Left lung (tissue), 4 donors: ENCODE measurements at regions not wholly inside any gene's neighbourhood (a gene's known extent, or its start where the extent isn't known, plus 50 kb on each side); places are given as distances from the start of the nearest gene placed in this dataset.

Experiments
- ATAC-seq: fragments of 200-7000 bp; cut with Tn5 transposase; one replicate; pipeline ENCODE4 v1.9.1; 2020; ENCODE audit warnings: moderate library complexity
- DNase-seq, 4 donors: peaks; one replicate each; pipeline ENCODE4 v3.0.0-alpha.2; 2013 to 2020
- H3K27ac ChIP-seq, 2 donors: fragments of 200-600 bp; sonication (generic) in 1 of 2; one replicate each; pipeline versions ENCODE4 v1.5.0 to v1.8.0; 2020 to 2021
- H3K27me3 ChIP-seq, 2 donors: fragments of 200-600 bp; sonication (generic) in 1 of 2; one replicate each; pipeline versions ENCODE4 v1.5.0 to v1.8.0; 2020 to 2021
- H3K36me3 ChIP-seq, 2 donors: fragments of 200-600 bp; sonication (generic) in 1 of 2; one replicate each; pipeline versions ENCODE4 v1.5.0 to v1.8.0; 2020 to 2021
- H3K4me1 ChIP-seq, 2 donors: fragments of 200-600 bp; one replicate each; pipeline ENCODE4 v1.8.0; 2021
- H3K4me3 ChIP-seq, 2 donors: fragments of 200-600 bp; sonication (generic) in 1 of 2; one replicate each; pipeline versions ENCODE4 v1.5.0 to v1.8.0; 2020 to 2021; ENCODE audit warnings: mild to moderate bottlenecking in 1 of 2
- H3K9me3 ChIP-seq, 2 donors: fragments of 200-600 bp; sonication (generic) in 1 of 2; one replicate each; pipeline versions ENCODE4 v1.5.0 to v1.8.0; 2020 to 2021
- CTCF ChIP-seq, 2 donors: fragments of 200-600 bp; sonication (generic) in 1 of 2; IDR thresholded peaks; one replicate each; pipeline versions ENCODE4 v1.5.0 to v1.8.0; 2021; ENCODE audit warnings: antibody characterized with exemption in 2 of 2
- intact Hi-C, 2 donors: fragments of 100-400 bp; cut with DNase I; formaldehyde crosslinking; loops; one replicate each; pipeline versions ENCODE4 v1.11.2 to v1.14.2; 2022
- donor health status: DM: no; HTN: yes; CAD: no.
- donor health status: DM: no; HTN: no; CAD: no.

GRCh38 chr6:139862311-139862710 is 487.9 kb upstream of the CITED2 start:
- H3K9me3 ChIP-seq: no peaks in the 10 kb centered on the region
- no peaks in the 10 kb centered on the region for H3K27me3 ChIP-seq
- TF ChIP-seq CTCF (IDR thresholded peaks at IDR 0.05): no peak
- ATAC-seq (no peak), DNase-seq (no peak)
- H3K36me3 ChIP-seq: no peaks in the 10 kb centered on the region
- no peaks in the 10 kb centered on the region for H3K4me1 ChIP-seq
- no peak overlapping the region for H3K4me3 ChIP-seq
- H3K27ac ChIP-seq: no peak overlapping the region
- intact Hi-C loops: no loop called here

- ATAC-seq: no peak
- DNase-seq: no peak
- H3K36me3 ChIP-seq: no peaks in the 10 kb centered on the region
- intact Hi-C loops: no loop called here
- H3K4me3 ChIP-seq: no peak overlapping the region
- no peak for TF ChIP-seq CTCF (IDR thresholded peaks at IDR 0.05)
- no peaks in the 10 kb centered on the region for H3K4me1 ChIP-seq
- no peaks in the 10 kb centered on the region for H3K27me3 ChIP-seq
- no peak overlapping the region for H3K27ac ChIP-seq
- H3K9me3 ChIP-seq: no peaks in the 10 kb centered on the region
These were observed 485.8 kb upstream of the CITED2 start for GRCh38 chr6:139860203-139860602.

- intact Hi-C loops: no loop called here
- H3K4me1 ChIP-seq: no peaks in the 10 kb centered on the region
- no peak overlapping the region for H3K27ac ChIP-seq
- no peaks in the 10 kb centered on the region for H3K9me3 ChIP-seq
- TF ChIP-seq CTCF (IDR thresholded peaks at IDR 0.05): no peak
- DNase-seq (peak in 1 of 4 donors; percentile 38), ATAC-seq (peak; percentile 56)
- H3K36me3 ChIP-seq: no peaks in the 10 kb centered on the region
- no peak overlapping the region for H3K4me3 ChIP-seq
- no peaks in the 10 kb centered on the region for H3K27me3 ChIP-seq
These were observed 484.0 kb upstream of the CITED2 start for GRCh38 chr6:139858429-139858828.

GRCh38 chr6:139857143-139857542 is 482.7 kb upstream of the CITED2 start:
- Histone ChIP-seq H3K36me3 (no peaks in the 10 kb centered on the region), H3K27ac (no peak overlapping the region), H3K4me3 (no peak overlapping the region), H3K27me3 (no peaks in the 10 kb centered on the region), H3K4me1 (no peaks in the 10 kb centered on the region), H3K9me3 (no peaks in the 10 kb centered on the region)
- TF ChIP-seq CTCF (IDR thresholded peaks at IDR 0.05): no peak
- ATAC-seq (no peak), DNase-seq (no peak)
- intact Hi-C loops: no loop called here

- H3K27ac ChIP-seq: no peak overlapping the region
These were observed 482.1 kb upstream of the CITED2 start for GRCh38 chr6:139856562-139856961.

More at GRCh38 chr6:139856562-139856961, 482.1 kb upstream of the CITED2 start:
- no peak for TF ChIP-seq CTCF (IDR thresholded peaks at IDR 0.05)
- intact Hi-C loops: no loop called here
- no peak overlapping the region for H3K4me3 ChIP-seq
- no peaks in the 10 kb centered on the region for H3K4me1 ChIP-seq
- DNase-seq (no peak), ATAC-seq (no peak)
- H3K27me3 ChIP-seq: no peaks in the 10 kb centered on the region
- H3K9me3 ChIP-seq: no peaks in the 10 kb centered on the region
- H3K36me3 ChIP-seq: no peaks in the 10 kb centered on the region
